ENCODE measurements at regions not wholly inside any gene's neighbourhood (a gene's known extent, or its start where the extent isn't known, plus 50 kb on each side); places are given as distances from the start of the nearest gene placed in this dataset.

- TF ChIP-seq CTCF (IDR thresholded peaks at IDR 0.05; ENCODE audit: poor library complexity, severe bottlenecking) (no peak), POLR2AphosphoS5 (IDR thresholded peaks at IDR 0.05) (no peak), SMC3 (conservative IDR thresholded peaks at IDR 0.05; ENCODE audit: poor library complexity) (no peak), EP300 (conservative IDR thresholded peaks at IDR 0.05; ENCODE audit: poor library complexity, severe bottlenecking) (no peak), REST (IDR thresholded peaks at IDR 0.05; ENCODE audit: borderline replicate concordance) (no peak)
These were observed 152.5 kb downstream of the USP22 start for GRCh38 chr17:20890338-20890737.

Measured in neural cell (in vitro differentiated cells).